K562 (cell line): ENCODE measurements at regions not wholly inside any gene's neighbourhood (a gene's known extent, or its start where the extent isn't known, plus 50 kb on each side); places are given as distances from the start of the nearest gene placed in this dataset.
A peak's percentile ranks its signal among the peaks of the same experiment; 100 is the strongest.

Source experiments
- ATAC-seq: fragments of 200-7000 bp; cut with Tn5 transposase; 3 replicates; pipeline ENCODE4 v1.9.1; 2020; ENCODE audit warnings: moderate library complexity
- BruUV-seq: library from RNA; stranded (reverse); fragments of 400-500 nt; replicated peaks from 2 replicates; lab custom pipeline; 2021; lab: Mats Ljungman, UMichigan
- CTCF ChIA-PET: fragments of 300-600 bp; formaldehyde crosslinking; extraction: SDS; loops from one replicate; lab custom pipeline; 2021; ENCODE audit warnings: low intra/inter-chr PET ratio; lab: Yijun Ruan, JAX
- POLR2A ChIA-PET: fragments of 300-600, 350-650 bp; sonication (Branson Sonifier 250); formaldehyde crosslinking; extraction: SDS; loops from one replicate; lab custom pipeline; 2021; ENCODE audit warnings: antibody characterized with exemption, inconsistent platforms; lab: Yijun Ruan, JAX
- DNase-seq, 4 experiments: peaks; one replicate each; pipeline versions ENCODE4 v3.0.0 to v3.0.0-alpha.2; 2011 to 2018; ENCODE audit warnings: low spot score in 3 of 4, mixed read lengths in 3 of 4; ENCODE audit errors: extremely low read depth in 1 of 4
- FAIRE-seq: peaks from 2 replicates; lab custom pipeline; 2011; peaks lifted over from hg19 to GRCh38; lab: Jason Lieb, UNC
- H2AFZ ChIP-seq: 2 replicates; pipeline ENCODE4 v1.6.0; 2011; ENCODE audit warnings: low read depth, low read length, control low read depth, inconsistent platforms
- H3K27ac ChIP-seq: fragments of 200-600 bp; 3 replicates; pipeline ENCODE4 v1.8.0; 2011; ENCODE audit warnings: low read depth, mild to moderate bottlenecking, control low read depth, inconsistent platforms, low read length, moderate library complexity, mixed read lengths; ENCODE audit errors: extremely low read depth
- H3K27me3 ChIP-seq, 2 experiments: fragments of 300-600 bp in 1 of 2; 2 replicates in 1 of 2; 3 replicates in 1 of 2; pipeline versions ENCODE4 v1.6.0 to v1.8.0; 2011; ENCODE audit warnings: inconsistent platforms in 2 of 2, low read length in 2 of 2, mild to moderate bottlenecking in 1 of 2, mixed read lengths in 1 of 2, moderate library complexity in 1 of 2; ENCODE audit not compliant: control insufficient read depth in 2 of 2, insufficient read depth in 2 of 2
- H3K36me3 ChIP-seq: fragments of 300-600 bp; 3 replicates; pipeline ENCODE4 v1.8.0; 2011; ENCODE audit warnings: mild to moderate bottlenecking, low read length, inconsistent platforms; ENCODE audit not compliant: control insufficient read depth, insufficient read depth
- H3K4me1 ChIP-seq, 2 experiments: fragments of 200-600 bp in 1 of 2; replicated peaks in 1 of 2; 2 replicates in 1 of 2; 3 replicates in 1 of 2; pipeline versions ENCODE4 v1.5.1 to v1.8.0; 2011; ENCODE audit warnings: inconsistent platforms in 2 of 2, low read length in 2 of 2, mild to moderate bottlenecking in 1 of 2, mixed read lengths in 1 of 2, moderate library complexity in 1 of 2; ENCODE audit not compliant: control insufficient read depth in 2 of 2, insufficient read depth in 2 of 2
- H3K4me2 ChIP-seq: 2 replicates; pipeline ENCODE4 v1.6.1; 2011; ENCODE audit warnings: low read length, control low read depth, inconsistent platforms, mixed read lengths; ENCODE audit not compliant: insufficient read depth
- H3K4me3 ChIP-seq: fragments of 200-600 bp; sonication (generic), shearing (Covaris generic); 2 replicates; pipeline ENCODE4 v1.5.1; 2016; ENCODE audit warnings: control low read depth, inconsistent platforms
- H3K79me2 ChIP-seq: fragments of 200-600 bp; 3 replicates; pipeline ENCODE4 v1.8.0; 2011; ENCODE audit warnings: low read length, inconsistent platforms; ENCODE audit not compliant: control insufficient read depth, insufficient read depth
- H3K9ac ChIP-seq, 2 experiments: 2 replicates each; pipeline versions ENCODE4 v1.6.0 to v1.6.1; 2011; ENCODE audit warnings: low read depth in 2 of 2, low read length in 2 of 2, control low read depth in 1 of 2, inconsistent platforms in 1 of 2, mild to moderate bottlenecking in 1 of 2, mixed read lengths in 1 of 2; ENCODE audit not compliant: insufficient read depth in 1 of 2
- H3K9me1 ChIP-seq: one replicate; pipeline ENCODE4 v1.6.0; 2011; ENCODE audit warnings: inconsistent platforms, mild to moderate bottlenecking, low read length, moderate library complexity; ENCODE audit not compliant: control insufficient read depth, insufficient read depth
- H3K9me3 ChIP-seq: replicated peaks from 2 replicates; pipeline ENCODE4 v1.5.1; 2011; ENCODE audit warnings: low read depth, low read length, inconsistent platforms; ENCODE audit not compliant: control insufficient read depth, insufficient read depth
- H4K20me1 ChIP-seq: replicated peaks from 2 replicates; pipeline ENCODE4 v1.6.1; 2011; ENCODE audit warnings: low read length, inconsistent platforms, mixed read lengths; ENCODE audit not compliant: control insufficient read depth, insufficient read depth
- MAFG ChIP-seq: fragments of 450-650 bp; conservative IDR thresholded peaks from 2 replicates; pipeline ENCODE4 v1.6.1; 2016; ENCODE audit warnings: missing genetic modification characterization, missing compliant biosample characterization
- MEF2D ChIP-seq: conservative IDR thresholded peaks from 2 replicates; pipeline ENCODE4 v1.6.1; 2016; ENCODE audit warnings: low read depth, missing genetic modification characterization, missing compliant biosample characterization
- NR2C2 ChIP-seq, 2 experiments: fragments of 200-800 bp in 1 of 2; sonication (Bioruptor generic) in 1 of 2; sonication (generic) in 1 of 2; formaldehyde crosslinking in 1 of 2; IDR thresholded peaks; 2 replicates each; pipeline versions ENCODE4 v1.6.1 to v1.8.0; 2016 to 2022; ENCODE audit warnings: mild to moderate bottlenecking in 1 of 2, missing compliant biosample characterization in 1 of 2, missing genetic modification characterization in 1 of 2, missing genetic modification reagents in 1 of 2
- WGBS: fragments of 100-300 bp; shearing (Covaris generic); methylation state at CpG from one replicate; pipeline ENCODE4 v1.1.6; 2016; ENCODE audit warnings: low coverage, mixed read lengths; ENCODE audit not compliant: insufficient coverage; ENCODE audit errors: missing lambda C conversion rate; 5-methylcytosine and 5-hydroxymethylcytosine counted together
- in situ Hi-C: fragments of 300-500 bp; cut with MboI; formaldehyde crosslinking; loops from 4 replicates; pipeline ENCODE4 v1.15.0; 2018; ENCODE audit warnings: inconsistent platforms, mixed read lengths
- intact Hi-C: fragments of 100-400 bp; cut with micrococcal nuclease; formaldehyde crosslinking; loops from 2 replicates; pipeline ENCODE4 v1.14.2; 2022
- TF ChIP-seq, protein P1 (sequence below): IDR thresholded peaks from 2 replicates; pipeline ENCODE4 v1.6.1; 2016; ENCODE audit warnings: missing genetic modification characterization, missing compliant biosample characterization

GRCh38 chr13:33679658-33680012 is 138.3 kb upstream of the RFC3 start:
- CTCF ChIA-PET = no interaction called here
- TF ChIP-seq MEF2D (tag) (no peak), MAFG (tag) (0 out of 2 replicates have a peak, but pooled peaks have one; percentile 2), NR2C2 (CRISPR knock-in tag; IDR thresholded peaks at IDR 0.05) (no peak), NR2C2 (tag; IDR thresholded peaks at IDR 0.05) (peak; percentile 5; the same call in 1 of the 2 replicates)
- TF ChIP-seq, protein P1, sequence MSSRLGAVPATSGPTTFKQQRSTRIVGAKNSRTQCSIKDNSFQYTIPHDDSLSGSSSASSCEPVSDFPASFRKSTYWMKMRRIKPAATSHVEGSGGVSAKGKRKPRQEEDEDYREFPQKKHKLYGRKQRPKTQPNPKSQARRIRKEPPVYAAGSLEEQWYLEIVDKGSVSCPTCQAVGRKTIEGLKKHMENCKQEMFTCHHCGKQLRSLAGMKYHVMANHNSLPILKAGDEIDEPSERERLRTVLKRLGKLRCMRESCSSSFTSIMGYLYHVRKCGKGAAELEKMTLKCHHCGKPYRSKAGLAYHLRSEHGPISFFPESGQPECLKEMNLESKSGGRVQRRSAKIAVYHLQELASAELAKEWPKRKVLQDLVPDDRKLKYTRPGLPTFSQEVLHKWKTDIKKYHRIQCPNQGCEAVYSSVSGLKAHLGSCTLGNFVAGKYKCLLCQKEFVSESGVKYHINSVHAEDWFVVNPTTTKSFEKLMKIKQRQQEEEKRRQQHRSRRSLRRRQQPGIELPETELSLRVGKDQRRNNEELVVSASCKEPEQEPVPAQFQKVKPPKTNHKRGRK (tag) = peak; percentile 31; the same call in 1 of the 2 replicates
- ATAC-seq (no peak), DNase-seq (no peak), FAIRE-seq (no peak)
- Histone ChIP-seq H3K27ac (peak overlapping the region; percentile 63; the same call in 1 of the 3 replicates), H3K4me3 (no peak overlapping the region), H2AFZ (0 out of 2 replicates have a peak overlapping the region, but pooled peaks have one; percentile 68), H3K9me1 (no peaks in the 10 kb centered on the region), H3K27me3 (no peaks in the 10 kb centered on the region), H3K79me2 (no peaks in the 10 kb centered on the region), H3K4me1 (no peaks in the 10 kb centered on the region; a peak in 1 of 5 replicates), H3K9ac (no peak overlapping the region; a peak in 1 of 4 replicates), H3K36me3 (no peaks in the 10 kb centered on the region), H3K9me3 (no peaks in the 10 kb centered on the region), H4K20me1 (no peaks in the 10 kb centered on the region), H3K4me2 (no peak overlapping the region; the same call in 1 of the 2 replicates)
- in situ Hi-C loops (no loop called here), intact Hi-C loops (loop anchor here (2.0 to 5.0 kb wide), 2 partner anchors 43 to 1485 kb away; no protein-coding TSS in a partner anchor)
- BruUV-seq = no TSS peak
- 38% methylated on average over 1 of the region's 1 CpG for WGBS
- POLR2A ChIA-PET = interaction anchor here (0.8 kb wide), 1 partner anchor 14 kb away, joined by 5 read pairs; no protein-coding TSS in a partner anchor
